ENCODE measurements at regions not wholly inside any gene's neighbourhood (a gene's known extent, or its start where the extent isn't known, plus 50 kb on each side); places are given as distances from the start of the nearest gene placed in this dataset.

DNA sequence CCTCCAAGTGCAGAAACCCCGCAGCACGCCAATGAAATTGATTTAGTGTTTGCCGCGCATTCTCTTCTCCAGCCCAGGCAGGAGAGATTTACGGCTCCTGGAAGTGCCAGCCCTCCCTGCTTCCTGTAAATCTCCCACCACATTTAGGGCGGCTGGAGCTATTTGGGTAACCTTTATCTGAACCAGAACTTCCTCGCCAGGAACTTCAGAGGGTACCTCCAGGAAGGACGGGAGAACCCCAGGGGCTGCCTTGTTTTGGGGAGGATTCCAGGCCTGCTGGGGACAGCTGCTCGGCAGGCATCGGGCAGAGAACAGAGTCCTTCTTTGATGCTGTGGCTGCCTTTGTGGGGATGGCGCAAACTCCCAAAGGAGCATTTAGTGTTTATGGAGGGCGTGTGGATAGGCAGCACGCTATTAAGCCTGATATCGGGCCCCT is 122.0 kb upstream of the MYCN start:
- TF ChIP-seq, protein P1, sequence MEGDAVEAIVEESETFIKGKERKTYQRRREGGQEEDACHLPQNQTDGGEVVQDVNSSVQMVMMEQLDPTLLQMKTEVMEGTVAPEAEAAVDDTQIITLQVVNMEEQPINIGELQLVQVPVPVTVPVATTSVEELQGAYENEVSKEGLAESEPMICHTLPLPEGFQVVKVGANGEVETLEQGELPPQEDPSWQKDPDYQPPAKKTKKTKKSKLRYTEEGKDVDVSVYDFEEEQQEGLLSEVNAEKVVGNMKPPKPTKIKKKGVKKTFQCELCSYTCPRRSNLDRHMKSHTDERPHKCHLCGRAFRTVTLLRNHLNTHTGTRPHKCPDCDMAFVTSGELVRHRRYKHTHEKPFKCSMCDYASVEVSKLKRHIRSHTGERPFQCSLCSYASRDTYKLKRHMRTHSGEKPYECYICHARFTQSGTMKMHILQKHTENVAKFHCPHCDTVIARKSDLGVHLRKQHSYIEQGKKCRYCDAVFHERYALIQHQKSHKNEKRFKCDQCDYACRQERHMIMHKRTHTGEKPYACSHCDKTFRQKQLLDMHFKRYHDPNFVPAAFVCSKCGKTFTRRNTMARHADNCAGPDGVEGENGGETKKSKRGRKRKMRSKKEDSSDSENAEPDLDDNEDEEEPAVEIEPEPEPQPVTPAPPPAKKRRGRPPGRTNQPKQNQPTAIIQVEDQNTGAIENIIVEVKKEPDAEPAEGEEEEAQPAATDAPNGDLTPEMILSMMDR (IDR thresholded peaks at IDR 0.05), result no peak
- no peak for TF ChIP-seq POLR2A (IDR thresholded peaks at IDR 0.05)

Data from Peyer's patch (tissue), 4 donors.